ENCODE measurements at regions not wholly inside any gene's neighbourhood (a gene's known extent, or its start where the extent isn't known, plus 50 kb on each side); places are given as distances from the start of the nearest gene placed in this dataset.

- no peak for DNase-seq (ENCODE audit: low spot score)
- Mint-ChIP-seq H3K4me1 (ENCODE audit: unreplicated experiment) (no peaks in the 10 kb centered on the region), H3K27me3 (ENCODE audit: unreplicated experiment) (no peaks in the 10 kb centered on the region), H3K36me3 (ENCODE audit: low read depth, unreplicated experiment) (no peaks in the 10 kb centered on the region), H3K9me3 (ENCODE audit: unreplicated experiment) (no peaks in the 10 kb centered on the region), H3K4me3 (ENCODE audit: unreplicated experiment) (no peak overlapping the region), H3K27ac (ENCODE audit: unreplicated experiment) (no peak overlapping the region)
- TF ChIP-seq CTCF (IDR thresholded peaks at IDR 0.05; ENCODE audit: unreplicated experiment) = no peak
Observed at GRCh38 chr4:153900426-153900825, 111.5 kb upstream of the SFRP2 start.

GRCh38 chr4:153890761-153891160 lies 101.9 kb upstream of the SFRP2 start:
- DNase-seq (ENCODE audit: low spot score) = no peak
- Mint-ChIP-seq H3K27me3 (ENCODE audit: unreplicated experiment) (no peaks in the 10 kb centered on the region), H3K4me1 (ENCODE audit: unreplicated experiment) (peaks cover 5% of the 10 kb centered on the region), H3K4me3 (ENCODE audit: unreplicated experiment) (no peak overlapping the region), H3K9me3 (ENCODE audit: unreplicated experiment) (no peaks in the 10 kb centered on the region), H3K36me3 (ENCODE audit: low read depth, unreplicated experiment) (no peaks in the 10 kb centered on the region), H3K27ac (ENCODE audit: unreplicated experiment) (no peak overlapping the region)
- no peak for TF ChIP-seq CTCF (IDR thresholded peaks at IDR 0.05; ENCODE audit: unreplicated experiment)

- TF ChIP-seq CTCF (IDR thresholded peaks at IDR 0.05; ENCODE audit: unreplicated experiment) = no peak
- Mint-ChIP-seq H3K27ac (ENCODE audit: unreplicated experiment) (no peak overlapping the region), H3K4me3 (ENCODE audit: unreplicated experiment) (no peak overlapping the region), H3K4me1 (ENCODE audit: unreplicated experiment) (no peaks in the 10 kb centered on the region), H3K9me3 (ENCODE audit: unreplicated experiment) (no peaks in the 10 kb centered on the region), H3K27me3 (ENCODE audit: unreplicated experiment) (peaks cover 2% of the 10 kb centered on the region), H3K36me3 (ENCODE audit: low read depth, unreplicated experiment) (no peaks in the 10 kb centered on the region)
- no peak for DNase-seq (ENCODE audit: low spot score)
Observed at GRCh38 chr4:153887217-153887616, 98.3 kb upstream of the SFRP2 start.

GRCh38 chr4:153884325-153884724 lies 95.4 kb upstream of the SFRP2 start:
- TF ChIP-seq CTCF (IDR thresholded peaks at IDR 0.05; ENCODE audit: unreplicated experiment) = no peak
- Mint-ChIP-seq H3K36me3 (ENCODE audit: low read depth, unreplicated experiment) (peaks cover 11% of the 10 kb centered on the region), H3K4me1 (ENCODE audit: unreplicated experiment) (no peaks in the 10 kb centered on the region), H3K4me3 (ENCODE audit: unreplicated experiment) (no peak overlapping the region), H3K27ac (ENCODE audit: unreplicated experiment) (no peak overlapping the region), H3K27me3 (ENCODE audit: unreplicated experiment) (peaks cover 2% of the 10 kb centered on the region), H3K9me3 (ENCODE audit: unreplicated experiment) (peaks cover 8% of the 10 kb centered on the region)
- no peak for DNase-seq (ENCODE audit: low spot score)

GRCh38 chr4:153880983-153881382 lies 92.1 kb upstream of the SFRP2 start:
- Mint-ChIP-seq H3K9me3 (ENCODE audit: unreplicated experiment) (peaks cover 8% of the 10 kb centered on the region), H3K4me3 (ENCODE audit: unreplicated experiment) (no peak overlapping the region), H3K4me1 (ENCODE audit: unreplicated experiment) (no peaks in the 10 kb centered on the region), H3K27ac (ENCODE audit: unreplicated experiment) (no peak overlapping the region), H3K27me3 (ENCODE audit: unreplicated experiment) (peaks cover 2% of the 10 kb centered on the region), H3K36me3 (ENCODE audit: low read depth, unreplicated experiment) (peaks cover 11% of the 10 kb centered on the region)
- no peak for DNase-seq (ENCODE audit: low spot score)
- TF ChIP-seq CTCF (IDR thresholded peaks at IDR 0.05; ENCODE audit: unreplicated experiment) = no peak
